T-helper 1 cell (primary cell): ENCODE measurements at regions not wholly inside any gene's neighbourhood (a gene's known extent, or its start where the extent isn't known, plus 50 kb on each side); places are given as distances from the start of the nearest gene placed in this dataset.

Source experiments
- DNase-seq, 5 donors: peaks; one replicate each; pipeline ENCODE4 v3.0.0-alpha.2; 2012 to 2020

DNA sequence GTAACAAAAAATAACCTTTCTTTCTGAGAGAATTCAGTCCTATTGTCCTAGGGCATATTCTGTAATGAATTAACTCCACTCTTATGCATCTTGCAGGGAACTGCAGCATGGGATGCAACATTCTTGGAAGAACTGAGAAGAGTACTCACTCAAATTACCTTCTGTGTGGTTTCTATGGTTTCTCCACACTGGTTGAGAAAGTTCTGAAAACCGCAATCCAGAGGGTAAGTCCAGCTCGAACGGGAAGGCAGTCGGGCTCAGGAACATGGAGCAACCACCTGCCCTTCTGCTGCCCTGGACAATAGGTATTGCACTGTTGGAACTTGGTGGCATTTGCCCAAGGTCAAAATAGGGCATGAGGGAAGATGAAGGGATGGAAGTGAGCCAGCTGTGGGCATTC lies 59.6 kb upstream of the CDK13 start:
- no peak for DNase-seq

DNA sequence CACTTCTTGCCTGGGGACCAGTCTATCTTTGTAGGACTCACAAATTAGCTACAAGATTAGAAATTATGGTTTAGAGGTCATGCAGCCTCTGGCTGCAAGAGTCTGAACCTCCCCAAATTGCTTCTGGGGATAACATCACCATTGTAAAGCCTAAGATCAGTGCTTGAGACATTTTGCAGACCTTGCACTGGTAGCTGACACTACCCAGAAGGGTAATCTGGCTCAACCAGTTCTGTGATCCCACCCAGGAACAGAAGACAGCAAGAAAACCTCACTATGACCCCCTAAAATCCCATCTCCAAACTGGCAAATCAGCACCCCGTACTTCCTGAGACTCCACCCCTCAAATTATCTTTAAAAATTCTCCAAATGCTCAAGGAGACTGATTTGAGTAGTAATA lies 58.2 kb upstream of the CDK13 start:
- DNase-seq: no peak

GRCh38 chr7:39892361-39892760 lies 57.7 kb upstream of the CDK13 start:
- DNase-seq: no peak

DNA sequence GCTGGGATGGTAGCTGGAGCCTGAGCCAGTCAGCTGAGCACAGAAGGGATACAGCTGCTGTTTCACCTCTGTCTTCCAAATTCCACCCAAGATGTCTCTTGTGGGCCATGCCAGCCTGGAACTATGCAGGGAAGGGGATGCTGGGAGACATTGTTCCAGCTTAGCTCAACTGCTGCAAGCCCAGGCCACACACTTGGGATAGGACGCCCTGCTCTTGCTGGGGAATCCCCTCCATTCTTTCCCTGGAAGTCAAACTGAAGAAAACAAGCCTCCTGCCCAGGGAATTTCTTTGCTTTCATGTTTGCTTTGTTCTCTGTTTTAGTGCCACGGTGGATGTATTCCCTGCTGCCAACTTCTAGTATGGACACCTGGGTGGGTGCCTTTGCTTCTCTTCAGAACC lies 55.2 kb upstream of the CDK13 start:
- DNase-seq: no peak

DNA sequence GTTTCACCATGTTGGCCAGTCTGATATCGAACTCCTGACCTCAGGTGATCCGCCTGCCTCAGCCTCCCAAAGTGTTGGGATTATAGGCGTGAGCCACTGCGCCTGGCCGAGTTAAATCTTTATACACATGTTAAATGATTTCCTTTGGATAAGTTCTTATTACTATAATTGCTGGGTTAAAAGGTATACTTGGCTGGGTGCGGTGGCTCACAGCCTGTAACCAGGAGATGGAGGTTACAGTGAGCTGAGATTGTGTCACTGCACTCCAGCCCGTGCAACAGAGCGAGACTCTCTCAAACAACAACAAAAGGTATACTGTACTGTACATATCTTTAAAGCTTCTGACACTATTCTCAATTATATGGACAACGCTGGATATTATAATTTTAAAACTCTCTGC lies 53.2 kb upstream of the CDK13 start:
- DNase-seq: no peak

DNA sequence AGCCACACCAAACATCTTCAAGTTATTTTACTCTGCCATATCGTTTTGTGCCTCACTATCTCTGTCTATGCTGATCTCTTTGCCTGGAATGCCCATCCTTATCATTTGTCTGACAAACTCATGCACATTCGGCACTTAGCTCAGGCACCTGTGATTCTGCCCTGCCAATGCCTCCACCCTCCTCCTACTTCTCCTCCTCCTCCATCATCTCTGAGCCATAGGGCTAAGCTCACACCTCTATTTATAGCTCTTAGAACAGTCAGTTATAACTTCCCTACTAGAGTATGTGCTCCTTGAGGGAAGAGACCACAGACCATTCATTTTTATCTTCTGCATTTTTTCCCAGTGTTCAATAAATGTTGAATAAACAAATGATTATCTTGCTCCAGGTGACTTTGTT lies 51.2 kb upstream of the CDK13 start:
- DNase-seq: no peak
